NCI-H2227 (cell line): ENCODE measurements at regions not wholly inside any gene's neighbourhood (a gene's known extent, or its start where the extent isn't known, plus 50 kb on each side); places are given as distances from the start of the nearest gene placed in this dataset.
A peak's percentile ranks its signal among the peaks of the same experiment; 100 is the strongest.
"Not testable (repeated sequence)": the region's sequence is repeated elsewhere in the genome, so short reads cannot be mapped to it uniquely, and the experiment has no call there.

Experiments
- DNase-seq: peaks from one replicate; lab custom pipeline; 2025; ENCODE audit not compliant: unreplicated experiment; lab: John Stamatoyannopoulos, UW

DNA sequence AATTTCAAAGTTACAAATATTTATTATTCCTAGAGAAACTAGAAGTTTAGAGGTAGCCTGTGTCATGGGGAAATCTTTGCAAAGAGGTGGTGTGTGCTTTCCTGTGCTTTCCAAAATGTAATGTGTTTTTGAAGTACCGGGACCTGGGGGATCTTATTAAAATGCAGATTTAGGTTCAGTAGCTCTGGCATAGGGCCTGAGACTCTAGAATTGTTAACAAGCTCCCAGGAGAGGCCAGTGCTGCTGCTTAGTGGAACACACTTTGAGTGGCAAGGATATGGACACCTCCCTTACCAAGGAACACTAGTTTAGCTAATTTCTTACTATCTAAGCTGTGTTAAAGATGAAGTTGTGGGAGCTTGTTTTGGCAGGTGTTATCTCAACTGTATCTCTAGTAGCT lies 428.9 kb downstream of the VGLL3 start:
- DNase-seq: no peak

DNA sequence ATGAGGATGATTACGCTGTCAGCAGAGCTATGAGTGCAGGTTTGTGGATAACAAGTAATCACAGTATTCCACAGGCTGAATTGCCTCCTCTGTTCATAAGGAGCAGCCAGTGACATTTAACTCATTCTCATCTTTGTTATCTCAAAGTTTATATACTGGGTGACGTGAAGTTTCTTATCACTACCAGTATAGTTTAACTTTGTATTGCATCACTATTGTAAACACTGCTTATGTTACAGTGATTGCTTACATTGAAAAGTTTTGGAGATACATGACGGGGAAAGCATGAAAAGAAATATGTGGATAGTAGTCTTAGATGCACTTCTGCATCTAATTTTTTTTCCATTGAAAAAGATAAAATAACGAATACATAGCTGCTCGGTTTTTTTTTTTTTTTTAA lies 429.7 kb downstream of the VGLL3 start:
- no peak for DNase-seq

DNA sequence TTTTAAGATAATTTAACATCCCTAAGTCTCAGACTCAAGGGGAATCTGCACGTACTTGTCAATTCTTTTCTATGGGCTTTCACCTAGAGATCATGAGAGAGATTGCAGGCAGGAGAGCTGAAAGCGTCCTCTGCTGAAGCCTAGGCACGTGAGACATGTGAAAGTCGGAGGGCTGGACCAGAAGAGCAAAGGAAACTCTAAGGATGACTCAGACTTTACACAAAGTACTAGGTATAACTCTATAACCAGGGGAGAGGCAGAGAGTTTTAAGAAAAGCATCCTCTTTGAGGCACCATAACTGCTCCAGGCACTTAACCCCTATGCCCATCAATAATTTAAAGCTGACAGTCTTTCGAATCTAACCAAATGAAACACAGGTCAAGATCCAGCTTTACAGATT lies 436.6 kb downstream of the VGLL3 start:
- DNase-seq: peak; percentile 83

DNA sequence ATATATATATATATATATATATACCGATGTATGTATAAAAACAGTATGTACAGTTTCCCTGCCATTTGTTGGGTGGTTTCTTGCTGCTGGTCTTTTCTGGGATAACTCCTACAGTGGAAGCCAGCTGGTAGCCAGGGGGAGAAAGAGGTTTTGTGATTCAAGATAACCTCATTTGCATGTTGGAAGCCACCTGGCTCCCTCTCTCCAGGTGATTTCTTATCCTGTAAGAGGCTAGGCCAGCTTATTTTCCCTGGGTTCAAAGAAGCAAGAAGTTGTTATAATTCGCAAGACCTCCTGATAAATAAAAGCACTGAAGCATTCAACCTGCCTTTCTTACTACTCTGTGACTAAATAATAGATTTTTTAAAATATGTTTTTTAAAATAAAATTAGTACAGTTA lies 443.3 kb downstream of the VGLL3 start:
- no peak for DNase-seq

GRCh38 chr3:86537171-86537570 lies 453.8 kb downstream of the VGLL3 start:
- no peak for DNase-seq

DNA sequence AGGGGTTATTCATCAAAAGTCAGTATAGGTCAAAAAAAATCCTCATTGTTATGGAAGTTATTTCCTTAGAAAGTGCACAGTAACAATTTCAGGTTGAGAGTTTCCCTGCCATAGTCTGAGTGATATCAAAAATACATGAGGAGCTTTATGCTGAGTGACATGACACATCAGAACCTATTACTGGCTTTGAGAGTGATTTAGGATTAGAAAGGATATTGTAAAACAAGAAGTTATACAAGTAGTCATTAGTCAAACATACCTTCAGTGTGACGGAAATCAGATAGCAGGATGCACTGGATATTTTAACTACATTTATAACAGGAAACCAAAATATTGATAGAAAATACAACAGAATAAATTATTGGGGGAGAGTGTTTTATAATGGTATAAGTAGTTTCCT lies 471.1 kb downstream of the VGLL3 start:
- DNase-seq: no peak

DNA sequence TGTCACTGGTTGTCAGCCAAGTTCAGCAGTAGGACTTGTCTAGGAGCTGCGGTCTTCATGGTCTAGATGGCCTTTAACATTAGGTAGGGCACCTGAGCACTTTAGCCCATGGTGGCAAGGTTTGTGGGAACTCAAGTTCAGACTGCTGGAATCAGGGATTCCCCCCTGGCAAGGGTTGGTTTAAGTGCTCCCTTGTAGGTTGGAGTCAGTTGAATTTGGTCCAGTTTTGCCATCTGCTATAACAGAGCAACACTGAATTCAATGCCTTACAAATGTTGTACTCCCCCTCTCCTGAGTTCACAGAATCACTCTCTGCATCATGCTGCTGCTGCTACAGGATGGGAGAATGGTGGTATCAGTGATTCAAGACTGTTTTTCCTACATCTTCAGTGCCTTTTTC lies 509.3 kb downstream of the VGLL3 start:
- DNase-seq: no peak

DNA sequence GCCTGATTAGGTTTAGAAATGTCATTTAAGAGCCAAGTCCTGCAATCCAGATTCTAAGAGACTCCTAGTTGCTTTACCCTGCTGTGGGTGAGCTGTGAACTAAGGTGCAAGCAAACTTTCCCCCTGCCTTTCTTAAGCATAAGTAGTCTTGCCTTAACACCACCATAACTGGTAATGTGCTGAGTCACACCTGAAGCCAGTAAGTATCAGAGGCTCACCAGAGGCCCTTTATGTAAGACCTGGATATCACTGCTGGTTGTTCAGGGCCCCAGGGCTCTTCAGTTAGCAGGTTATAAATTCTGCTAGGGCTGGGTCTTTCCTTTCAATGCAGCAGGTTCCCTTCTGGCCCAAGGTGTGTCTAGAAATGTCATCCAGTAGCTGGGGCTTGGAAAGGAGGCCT lies 509.9 kb downstream of the VGLL3 start:
- DNase-seq: no peak

- DNase-seq: no peak
Observed at GRCh38 chr3:86464180-86464579, 526.8 kb downstream of the VGLL3 start.

DNA sequence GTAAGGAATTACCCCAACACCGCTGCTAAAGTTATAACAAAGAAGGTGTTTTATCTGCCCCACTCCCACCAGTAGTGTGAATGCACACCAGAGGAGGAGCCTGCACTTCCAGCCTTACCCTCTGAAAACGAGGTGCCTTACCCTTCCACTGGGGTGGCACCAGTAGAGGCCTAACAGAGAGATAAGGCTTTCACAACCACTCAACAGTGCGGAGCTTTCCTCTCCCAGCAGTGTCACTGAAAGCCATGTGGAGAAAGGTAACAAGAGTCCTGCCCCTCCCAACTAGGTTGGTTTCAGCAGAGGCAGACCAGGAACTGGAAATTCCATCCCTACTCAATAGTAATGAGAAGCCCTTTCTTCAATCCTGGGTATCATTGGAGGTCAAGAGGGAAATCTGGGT lies 539.2 kb downstream of the VGLL3 start:
- DNase-seq: no peak

DNA sequence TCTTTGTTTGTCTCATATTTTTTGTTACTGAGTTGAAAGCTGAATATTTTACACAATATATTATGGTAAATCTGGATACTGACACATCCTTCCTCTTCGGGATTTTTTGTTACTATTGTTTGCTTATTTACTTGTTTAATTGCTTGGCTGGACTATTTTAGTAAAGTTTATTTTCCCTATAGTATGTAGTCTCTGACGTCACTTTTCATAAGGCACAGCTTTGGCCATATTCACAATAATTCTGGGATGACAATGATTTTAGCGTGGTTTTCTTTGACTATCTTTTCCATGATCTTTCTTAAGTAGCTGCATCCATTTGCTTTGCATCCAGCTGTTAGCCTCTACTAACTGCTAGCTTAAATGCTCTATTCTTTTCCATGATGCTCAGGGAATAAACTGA lies 552.4 kb downstream of the VGLL3 start:
- no peak for DNase-seq

DNA sequence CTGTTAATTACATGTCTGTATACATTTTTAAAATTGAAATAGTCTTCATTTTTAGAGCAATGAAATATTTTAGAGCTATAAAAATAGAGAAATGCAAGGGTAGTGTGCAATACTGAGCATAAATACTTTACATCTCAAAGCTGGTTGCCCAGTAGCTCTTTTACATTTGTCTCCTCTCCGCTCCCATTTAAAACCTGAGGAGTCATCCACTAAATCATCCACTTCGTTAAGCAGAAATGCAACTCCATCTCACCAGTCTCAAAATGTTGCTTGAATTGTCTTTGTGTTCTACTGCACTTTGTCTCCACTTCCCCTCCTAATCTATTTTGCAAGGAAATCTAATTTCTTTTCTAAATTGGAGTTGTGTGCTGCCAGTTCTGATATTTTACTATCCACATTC lies 563.6 kb downstream of the VGLL3 start:
- DNase-seq: no peak

DNA sequence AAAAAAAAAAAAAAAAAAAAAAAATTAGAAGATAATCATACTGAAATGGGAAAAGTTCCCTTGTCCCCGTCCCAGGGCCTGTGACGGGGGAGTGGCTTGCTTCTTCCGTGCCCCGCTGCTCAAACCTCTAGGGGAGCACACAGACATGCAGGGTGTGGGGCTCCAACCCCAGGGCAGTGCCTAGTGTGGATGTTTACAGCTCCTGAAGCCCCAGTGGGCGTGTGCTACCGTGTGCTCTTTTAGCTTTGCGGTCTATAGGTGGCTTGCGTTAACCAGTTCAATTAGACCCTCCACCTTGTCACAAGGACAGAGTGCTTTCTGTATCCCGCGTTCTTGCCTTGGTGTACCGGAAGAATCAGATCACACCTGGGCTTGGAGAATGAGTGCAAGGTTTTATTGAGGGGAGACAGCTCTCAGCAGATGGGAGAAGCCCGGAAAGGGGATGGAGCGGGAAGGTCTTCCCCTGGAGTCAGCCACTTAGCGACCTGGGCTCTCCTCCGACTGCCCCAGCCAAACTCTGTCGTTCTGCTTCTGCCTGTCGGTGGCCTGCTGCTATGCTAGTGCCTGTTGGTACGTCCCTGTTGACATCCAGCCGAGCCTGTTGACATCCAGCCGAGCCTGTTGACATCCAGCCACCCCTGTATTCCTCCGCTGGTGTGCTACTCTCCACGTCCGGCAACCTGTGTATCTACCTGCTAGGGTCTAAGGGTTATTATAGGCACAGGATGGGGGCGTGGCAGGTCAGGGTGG lies 569.8 kb downstream of the VGLL3 start:
- DNase-seq: no peak

DNA sequence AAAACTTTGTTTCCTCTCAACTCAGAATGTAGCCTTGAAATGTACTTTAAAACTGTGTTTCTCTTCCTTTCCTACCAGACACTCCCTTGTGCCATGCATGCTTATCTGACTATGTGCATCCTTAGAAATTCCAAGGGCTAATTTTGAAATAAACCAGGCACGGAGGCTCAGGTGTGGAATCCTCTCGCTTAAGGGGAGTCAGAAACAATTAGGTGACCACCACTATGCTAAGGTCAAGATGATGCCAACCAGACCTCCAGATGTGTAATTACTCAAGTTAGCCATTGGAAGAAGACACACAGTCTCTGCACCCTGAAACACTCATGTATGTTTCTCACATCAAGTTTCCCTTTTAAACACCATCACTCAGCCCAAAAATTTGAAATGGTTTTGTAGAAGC lies 572.1 kb downstream of the VGLL3 start:
- DNase-seq: no peak

GRCh38 chr3:86416334-86416733 lies 574.6 kb downstream of the VGLL3 start:
- DNase-seq: no peak

GRCh38 chr3:86413645-86414044 lies 577.3 kb downstream of the VGLL3 start:
- DNase-seq: no peak

- no peak for DNase-seq
Observed at GRCh38 chr3:86410587-86410986, 580.4 kb downstream of the VGLL3 start.

DNA sequence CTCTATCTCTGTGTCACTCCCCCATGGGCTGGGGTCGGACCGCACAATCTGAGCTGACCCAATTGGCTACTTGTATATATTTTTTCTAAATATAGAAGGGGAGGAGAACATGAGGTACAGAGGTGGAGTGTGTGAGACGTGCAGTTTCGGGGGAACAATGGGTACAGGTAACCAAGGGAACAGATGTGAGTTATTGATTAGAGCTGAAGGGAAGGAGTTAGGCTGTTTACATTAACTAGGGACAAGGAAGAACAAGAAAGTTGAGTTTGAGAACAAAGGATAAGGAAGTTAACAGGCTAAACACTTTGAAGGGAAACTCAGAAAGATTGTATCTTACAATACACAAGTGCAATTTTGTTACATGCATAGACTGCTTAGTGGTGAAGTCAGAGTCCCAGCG lies 601.2 kb downstream of the VGLL3 start:
- DNase-seq: not testable (repeated sequence)

DNA sequence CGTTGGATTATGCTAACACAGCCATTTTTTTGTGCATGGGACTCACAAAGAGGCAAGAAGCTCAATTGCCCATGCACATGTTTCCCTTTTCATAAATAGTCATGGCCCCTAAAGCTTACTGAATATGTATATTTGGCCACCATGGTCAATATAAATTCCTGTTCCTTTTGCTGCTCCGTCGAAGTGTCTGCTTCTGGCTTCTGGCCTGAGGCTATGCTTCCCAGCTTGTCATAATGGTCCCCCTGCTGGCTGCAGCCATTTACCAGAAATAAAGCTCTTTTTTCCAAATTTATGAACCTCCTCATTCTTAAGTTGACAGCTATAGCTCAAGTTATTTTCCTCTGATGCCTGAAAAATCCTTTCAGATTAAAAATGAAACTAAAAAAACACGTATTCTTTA lies 602.1 kb downstream of the VGLL3 start:
- DNase-seq: peak; percentile 1

- DNase-seq: no peak
Observed at GRCh38 chr3:86382556-86382955, 608.4 kb downstream of the VGLL3 start.

DNA sequence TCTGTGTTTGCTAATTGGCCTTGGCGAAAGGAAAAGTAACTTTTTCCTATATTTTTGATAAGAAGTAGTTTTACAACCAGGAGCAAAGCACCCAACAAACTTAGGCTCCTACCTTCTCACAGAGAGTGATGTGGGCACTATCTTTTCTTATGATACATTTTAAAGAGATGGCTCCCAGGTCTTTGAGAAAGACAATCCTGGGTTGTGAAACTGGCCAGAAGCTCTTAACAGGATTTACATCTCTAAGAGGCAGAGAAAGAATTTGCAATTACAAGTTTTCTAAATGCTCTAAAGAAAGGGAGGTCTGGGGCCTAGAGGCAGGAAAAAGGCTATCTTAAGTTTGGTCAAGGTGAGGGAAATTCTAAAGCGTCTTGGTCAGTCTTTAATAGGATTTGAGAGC lies 609.7 kb downstream of the VGLL3 start:
- DNase-seq: no peak

DNA sequence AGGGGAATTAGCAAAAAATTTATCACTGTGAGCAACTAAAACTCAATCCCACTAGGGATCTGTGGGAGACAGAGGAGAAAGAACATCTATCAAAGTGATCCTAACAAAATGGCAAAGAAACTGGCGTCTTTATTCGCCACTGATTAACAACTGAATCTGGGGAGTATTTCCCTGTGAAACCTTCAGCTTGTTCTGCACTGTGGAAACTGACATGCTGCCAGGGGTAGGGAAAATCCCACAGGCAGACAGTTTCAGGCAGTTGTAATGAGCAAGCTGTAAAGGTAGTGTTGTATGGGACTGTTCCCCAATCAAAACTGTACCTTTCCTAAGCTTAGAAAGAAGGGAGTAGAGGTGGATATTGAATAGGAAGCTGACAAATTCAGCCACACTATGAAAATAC lies 611.7 kb downstream of the VGLL3 start:
- DNase-seq: no peak

DNA sequence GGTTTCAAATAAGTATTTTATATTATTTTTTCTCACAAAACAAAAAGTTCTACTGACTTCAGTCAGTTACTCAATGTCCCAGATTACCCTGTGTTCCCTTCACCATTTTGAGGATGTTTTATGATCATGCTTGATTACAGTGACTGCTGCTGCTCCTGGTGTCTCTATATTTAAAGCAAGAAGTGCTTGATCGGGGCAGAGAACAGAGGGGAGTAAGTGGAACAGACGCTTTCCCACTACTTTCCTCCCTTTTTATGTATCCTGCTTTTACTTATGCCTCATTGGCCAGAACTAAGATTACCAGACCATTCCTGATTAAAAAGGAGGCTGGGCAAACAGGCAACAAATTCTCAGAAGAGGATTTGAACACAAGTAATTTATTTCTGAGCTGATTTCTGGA lies 612.1 kb downstream of the VGLL3 start:
- no peak for DNase-seq
